ENCODE measurements at regions not wholly inside any gene's neighbourhood (a gene's known extent, or its start where the extent isn't known, plus 50 kb on each side); places are given as distances from the start of the nearest gene placed in this dataset.

- TF ChIP-seq EZH2phosphoT487 (IDR thresholded peaks at IDR 0.05; ENCODE audit: low read depth, severe bottlenecking, unreplicated experiment) (no peak), CTCF (IDR thresholded peaks at IDR 0.05; ENCODE audit: poor library complexity) (no peak), EZH2 (IDR thresholded peaks at IDR 0.05; ENCODE audit: borderline replicate concordance) (no peak)
These were observed 136.3 kb upstream of the SMARCA2 start for GRCh38 chr9:1878811-1879210.

Data from hepatocyte (in vitro differentiated cells).